Astrocyte of the cerebellum (primary cell): ENCODE measurements at regions not wholly inside any gene's neighbourhood (a gene's known extent, or its start where the extent isn't known, plus 50 kb on each side); places are given as distances from the start of the nearest gene placed in this dataset.

Experiments used
- DNase-seq: peaks from one replicate; pipeline ENCODE4 v3.0.0-alpha.2; 2011; ENCODE audit warnings: low read depth
- H3K4me3 ChIP-seq: 2 replicates; pipeline ENCODE4 v1.5.1; 2011; ENCODE audit warnings: mild to moderate bottlenecking, low read depth, low read length, moderate library complexity
- CTCF ChIP-seq: IDR thresholded peaks from 2 replicates; pipeline ENCODE4 v1.5.1; 2012; ENCODE audit warnings: low read length, low read depth, moderate library complexity, mild to moderate bottlenecking; ENCODE audit errors: missing control alignments
- in situ Hi-C: cut with HindIII; loops from 2 replicates; pipeline ENCODE4 v1.10.0; 2017; ENCODE audit warnings: low sequenced_read_pairs

GRCh38 chr10:129031844-129032150, 435.2 kb upstream of the MGMT start:
- DNase-seq: no peak
- no peak overlapping the region for H3K4me3 ChIP-seq
- TF ChIP-seq CTCF: no peak
- in situ Hi-C loops: no loop called here

GRCh38 chr10:129032372-129033313, 434.4 kb upstream of the MGMT start:
- no peak overlapping the region for H3K4me3 ChIP-seq
- no peak for TF ChIP-seq CTCF
- in situ Hi-C loops: no loop called here
- DNase-seq: no peak

- DNase-seq: no peak
- H3K4me3 ChIP-seq: no peak overlapping the region
- TF ChIP-seq CTCF: no peak
- in situ Hi-C loops: no loop called here
Measured at GRCh38 chr10:129033340-129033739, 433.7 kb upstream of the MGMT start.

GRCh38 chr10:129033790-129034272, 433.2 kb upstream of the MGMT start:
- no peak for TF ChIP-seq CTCF
- in situ Hi-C loops: no loop called here
- no peak for DNase-seq
- H3K4me3 ChIP-seq: no peak overlapping the region

GRCh38 chr10:129035052-129035827, 431.8 kb upstream of the MGMT start:
- DNase-seq: no peak
- in situ Hi-C loops: no loop called here
- H3K4me3 ChIP-seq: no peak overlapping the region
- no peak for TF ChIP-seq CTCF

GRCh38 chr10:129038522-129038921, 428.5 kb upstream of the MGMT start:
- TF ChIP-seq CTCF: no peak
- DNase-seq: no peak
- in situ Hi-C loops: no loop called here

More at GRCh38 chr10:129038522-129038921, 428.5 kb upstream of the MGMT start:
- H3K4me3 ChIP-seq: no peak overlapping the region
